Activated T-cell treated with anti-CD3 and anti-CD28 coated beads for 48 hours (primary cell): ENCODE measurements at regions not wholly inside any gene's neighbourhood (a gene's known extent, or its start where the extent isn't known, plus 50 kb on each side); places are given as distances from the start of the nearest gene placed in this dataset.
"Not testable (repeated sequence)": the region's sequence is repeated elsewhere in the genome, so short reads cannot be mapped to it uniquely, and the experiment has no call there.

Experiments
- DNase-seq: peaks from one replicate; pipeline ENCODE4 v3.0.0-alpha.2; 2020; ENCODE audit warnings: low read depth

DNA sequence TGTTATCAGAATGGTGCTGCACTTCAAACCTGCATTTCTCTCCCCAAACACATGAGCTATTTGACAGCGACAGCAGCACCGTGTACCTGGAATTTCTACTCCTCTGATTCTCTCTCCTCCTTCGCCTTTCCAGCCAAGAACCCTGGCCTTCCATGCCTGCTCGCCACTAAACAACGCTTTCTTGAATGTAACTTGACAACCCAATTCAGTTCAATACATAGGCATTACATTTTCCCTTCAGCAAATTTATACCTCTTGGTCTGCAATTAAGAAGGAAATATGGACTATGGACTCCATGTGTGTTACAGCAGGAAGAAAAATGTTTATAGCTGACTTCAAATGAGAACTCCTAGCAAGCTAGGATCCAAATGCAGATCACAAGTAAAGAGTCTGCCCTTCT lies 162.6 kb upstream of the AUTS2 start:
- no peak for DNase-seq

DNA sequence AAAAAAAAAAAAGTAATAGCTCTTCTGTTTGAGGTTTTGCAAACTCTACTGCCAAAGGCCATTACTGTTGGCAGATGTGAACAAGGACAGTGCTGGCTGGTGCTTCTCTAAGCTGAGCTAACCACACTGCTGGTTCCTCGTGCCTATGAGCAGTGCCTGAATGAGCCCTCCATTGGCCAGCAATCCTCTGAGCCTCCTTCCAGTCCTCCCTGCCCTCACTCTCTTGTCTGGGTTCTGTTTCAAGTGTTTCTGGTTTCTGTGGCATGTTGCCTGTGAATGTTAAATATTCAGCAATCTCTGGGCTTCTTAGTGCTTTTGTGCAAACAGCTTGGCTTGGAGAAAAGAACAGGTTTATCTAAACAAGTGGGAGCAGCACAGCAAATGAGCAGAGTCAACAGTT lies 161.3 kb upstream of the AUTS2 start:
- DNase-seq, result no peak

DNA sequence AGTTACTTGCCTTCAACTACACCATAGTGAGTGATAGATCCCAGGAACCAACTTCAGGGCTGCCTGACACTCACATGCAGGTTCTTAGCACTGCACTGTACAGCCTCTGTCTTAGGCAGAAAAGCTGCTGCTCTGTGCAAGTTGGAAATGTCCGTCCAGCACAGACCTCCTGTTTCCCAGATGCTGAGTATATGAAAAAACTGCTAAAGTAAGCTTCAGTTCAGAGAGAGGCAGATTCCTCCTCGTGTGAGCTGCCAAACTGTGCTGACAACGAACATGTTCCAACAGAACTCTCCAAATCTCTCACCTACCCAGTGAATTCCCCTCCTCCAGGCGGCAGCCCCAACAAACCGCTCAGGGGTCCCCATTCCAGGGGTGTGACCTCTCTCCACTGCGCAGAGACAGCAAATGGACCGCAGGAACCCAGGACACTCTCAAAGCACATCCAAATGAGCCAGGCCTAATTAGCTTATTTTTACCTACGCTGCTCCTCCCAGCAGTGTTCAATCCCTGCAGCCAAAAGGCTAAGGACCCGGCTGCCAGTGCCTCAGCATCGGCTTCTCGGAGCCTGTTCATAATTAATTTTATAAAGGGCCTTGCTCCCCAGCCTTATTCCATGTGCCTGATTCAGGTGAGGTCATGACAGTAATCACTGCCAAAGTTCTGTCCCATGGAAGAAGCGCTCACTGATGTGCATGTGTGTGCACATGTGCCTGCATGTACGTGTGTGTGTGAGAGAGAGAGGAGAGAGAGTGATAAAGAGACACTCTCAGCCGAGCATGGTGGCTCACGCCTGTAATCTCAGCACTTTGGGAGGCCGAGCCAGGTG lies 159.5 kb upstream of the AUTS2 start:
- DNase-seq, result no peak

DNA sequence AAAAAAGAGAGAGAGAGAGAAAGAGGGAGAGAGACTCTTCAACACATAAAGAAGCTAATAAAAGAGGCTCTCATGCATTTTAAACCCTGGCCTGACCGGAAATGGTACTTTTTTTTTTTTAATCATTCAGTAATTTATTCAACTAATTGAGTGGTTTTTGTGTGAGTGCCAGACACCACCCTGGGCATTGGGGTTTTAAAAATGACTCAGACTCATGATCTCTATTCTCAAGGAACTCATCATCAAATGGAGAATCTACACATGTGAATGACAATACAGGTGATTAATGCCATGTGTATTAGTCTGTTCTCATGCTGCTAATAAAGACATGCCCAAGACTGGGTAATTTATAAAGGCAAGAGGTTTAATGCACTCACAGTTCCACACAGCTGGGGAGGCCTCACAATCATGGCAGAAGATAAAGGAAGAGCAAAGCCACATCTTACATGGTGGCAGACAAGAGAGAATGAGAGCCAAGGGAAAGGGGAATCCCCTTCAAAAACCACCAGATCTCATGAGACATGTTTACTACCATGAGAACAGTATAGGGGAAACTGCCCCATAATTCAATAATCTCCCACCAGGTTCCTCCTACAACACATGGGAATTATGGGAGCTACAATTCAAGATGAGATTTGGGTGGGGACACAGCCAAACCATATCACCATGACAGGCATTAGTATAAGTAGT lies 158.5 kb upstream of the AUTS2 start:
- no peak for DNase-seq

DNA sequence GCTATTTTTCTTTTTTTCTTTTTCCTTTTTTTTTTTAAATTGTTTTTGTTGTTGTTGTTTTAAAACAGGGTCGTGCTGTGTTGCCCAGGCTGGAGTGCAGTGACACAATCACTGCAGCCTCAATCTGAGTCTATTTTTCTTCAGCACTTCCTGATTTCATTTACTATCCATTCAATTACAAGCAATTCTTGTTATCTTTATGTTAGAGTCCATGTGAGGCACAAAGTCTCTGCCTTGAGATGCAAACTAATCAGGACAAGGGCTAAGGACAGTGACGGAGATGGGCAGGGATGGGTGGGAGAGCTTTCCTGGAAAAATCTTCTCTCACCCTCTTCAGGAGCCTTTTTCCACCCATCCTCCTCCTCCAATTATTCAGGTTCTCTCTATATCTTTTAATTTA lies 157.3 kb upstream of the AUTS2 start:
- no peak for DNase-seq

DNA sequence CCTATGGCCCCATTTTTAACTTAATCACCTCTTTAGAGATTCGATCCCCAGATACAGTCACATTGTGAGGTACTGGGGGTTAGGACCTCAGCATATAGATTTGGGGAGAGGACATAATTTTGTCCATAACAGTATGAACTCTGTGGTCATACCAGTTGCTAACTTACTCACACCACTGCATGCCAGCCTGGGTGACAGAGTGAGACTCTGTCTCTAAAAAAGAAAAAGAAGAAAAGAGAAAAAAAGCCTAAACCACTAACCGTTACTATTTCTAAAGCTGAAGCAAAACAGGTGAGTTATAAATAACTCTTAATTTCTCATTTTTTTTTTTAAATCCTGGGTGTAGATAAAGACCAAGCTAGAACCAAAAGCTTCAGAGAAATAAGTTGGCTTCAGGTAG lies 155.1 kb upstream of the AUTS2 start:
- no peak for DNase-seq

DNA sequence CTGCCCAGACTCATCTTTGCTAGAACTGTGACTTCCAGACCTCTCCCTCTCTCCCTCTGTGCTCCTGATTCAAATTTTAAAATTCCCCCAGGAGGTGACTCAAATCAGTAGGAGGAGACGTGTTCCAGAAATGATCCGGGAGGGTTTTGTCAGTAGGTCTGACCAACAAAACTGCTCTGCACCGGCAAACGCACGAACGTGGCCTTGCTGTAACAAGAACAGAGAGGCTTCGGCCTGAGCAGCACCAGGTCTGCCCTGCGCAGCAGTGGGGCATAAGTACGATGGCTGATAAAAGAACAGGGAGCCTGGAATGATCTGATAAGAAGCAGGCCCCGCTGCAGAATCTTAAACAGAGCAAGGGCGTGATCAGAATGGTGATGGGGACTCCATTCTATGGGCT lies 152.7 kb upstream of the AUTS2 start:
- no peak for DNase-seq

DNA sequence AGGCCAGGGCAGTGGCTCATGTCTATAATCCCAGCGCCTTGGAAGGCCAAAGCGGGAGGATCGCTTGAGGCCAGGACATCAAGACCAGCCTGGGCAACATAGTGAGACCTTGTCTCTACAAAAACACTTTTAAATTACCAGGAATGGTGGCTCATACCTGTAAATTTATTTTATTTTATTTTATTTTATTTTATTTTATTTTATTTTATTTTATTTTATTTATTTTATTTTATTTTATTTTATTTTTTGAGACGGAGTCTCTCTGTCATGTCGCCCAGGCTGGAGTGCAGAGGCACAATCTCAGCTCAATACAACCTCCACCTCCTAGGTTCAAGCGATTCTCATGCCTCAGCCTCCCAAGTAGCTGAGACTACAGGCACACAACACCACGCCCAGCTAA lies 152.1 kb upstream of the AUTS2 start:
- DNase-seq, result not testable (repeated sequence)

DNA sequence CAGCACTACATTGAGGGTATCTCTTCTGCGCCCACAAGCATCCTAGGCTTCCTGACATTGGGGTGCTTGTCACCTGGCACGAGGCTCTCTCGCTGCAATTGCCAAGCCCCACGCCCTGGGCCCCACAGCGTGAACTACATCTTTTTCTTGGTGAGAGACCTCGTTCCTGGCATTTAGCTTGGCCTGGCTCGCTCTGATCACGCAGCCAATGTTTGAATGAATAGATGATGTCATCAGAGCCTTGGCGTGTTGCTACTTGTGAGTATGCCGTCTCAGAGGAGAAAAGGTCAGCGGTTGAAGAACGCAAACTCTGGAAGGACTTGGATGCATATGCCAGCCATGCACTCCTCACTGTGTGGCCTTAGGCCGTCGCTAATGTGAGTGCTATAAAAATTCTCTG lies 150.2 kb upstream of the AUTS2 start:
- no peak for DNase-seq

DNA sequence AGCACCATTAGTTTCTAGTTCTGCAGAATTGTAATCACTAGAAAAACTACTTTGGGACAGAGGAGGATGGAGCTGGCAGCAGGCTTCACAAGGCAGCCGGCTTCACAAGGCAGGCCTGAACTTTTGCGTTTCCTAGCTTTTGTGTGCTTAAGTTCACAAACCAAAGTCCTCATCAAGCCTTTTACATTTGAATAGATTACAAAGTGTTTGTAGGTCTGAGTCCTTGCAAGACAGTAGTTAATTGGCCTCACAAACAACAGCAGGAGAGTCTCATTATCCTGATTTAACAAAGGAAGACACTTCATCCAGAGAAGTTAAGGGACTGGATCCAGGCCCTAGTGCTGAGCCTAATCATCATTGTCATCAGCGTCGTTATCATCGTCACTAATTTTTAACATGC lies 147.8 kb upstream of the AUTS2 start:
- no peak for DNase-seq

DNA sequence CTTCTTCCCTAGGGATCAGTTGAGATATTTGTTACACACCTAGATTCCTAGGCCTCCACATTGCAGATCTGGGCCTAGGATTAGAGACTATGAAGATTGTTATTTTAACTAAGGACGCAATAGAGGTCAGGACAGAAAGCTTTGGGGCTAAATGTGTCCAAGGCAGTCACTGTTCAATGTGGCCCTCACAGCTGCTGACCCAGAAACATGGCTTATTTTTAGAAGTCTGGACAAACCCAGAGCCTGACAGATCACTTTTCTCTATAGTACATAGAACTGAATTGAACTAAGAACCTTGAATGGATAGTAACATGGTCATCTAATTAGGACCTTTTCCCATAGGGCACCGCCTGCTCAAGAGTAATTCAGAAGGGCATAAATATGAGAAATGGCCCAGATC lies 146.6 kb upstream of the AUTS2 start:
- DNase-seq, result no peak

DNA sequence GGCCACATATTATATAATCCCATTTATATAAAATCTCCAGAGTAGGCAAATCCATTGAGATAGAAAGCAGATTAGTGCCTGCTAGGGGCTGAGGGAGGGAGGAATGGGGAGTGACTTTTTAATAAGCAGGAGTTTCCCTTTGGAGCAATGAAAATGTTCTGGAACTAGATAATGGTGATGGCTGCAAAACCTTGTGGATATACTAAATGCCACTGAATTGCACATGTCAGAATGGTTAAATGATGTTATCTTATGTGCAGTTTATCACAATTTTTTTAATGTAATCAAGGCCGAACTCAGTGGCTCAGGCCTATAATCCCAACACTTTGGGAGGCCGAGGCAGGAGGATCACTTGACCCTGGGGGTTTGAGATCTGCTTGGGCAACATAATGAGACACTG lies 145.5 kb upstream of the AUTS2 start:
- no peak for DNase-seq

DNA sequence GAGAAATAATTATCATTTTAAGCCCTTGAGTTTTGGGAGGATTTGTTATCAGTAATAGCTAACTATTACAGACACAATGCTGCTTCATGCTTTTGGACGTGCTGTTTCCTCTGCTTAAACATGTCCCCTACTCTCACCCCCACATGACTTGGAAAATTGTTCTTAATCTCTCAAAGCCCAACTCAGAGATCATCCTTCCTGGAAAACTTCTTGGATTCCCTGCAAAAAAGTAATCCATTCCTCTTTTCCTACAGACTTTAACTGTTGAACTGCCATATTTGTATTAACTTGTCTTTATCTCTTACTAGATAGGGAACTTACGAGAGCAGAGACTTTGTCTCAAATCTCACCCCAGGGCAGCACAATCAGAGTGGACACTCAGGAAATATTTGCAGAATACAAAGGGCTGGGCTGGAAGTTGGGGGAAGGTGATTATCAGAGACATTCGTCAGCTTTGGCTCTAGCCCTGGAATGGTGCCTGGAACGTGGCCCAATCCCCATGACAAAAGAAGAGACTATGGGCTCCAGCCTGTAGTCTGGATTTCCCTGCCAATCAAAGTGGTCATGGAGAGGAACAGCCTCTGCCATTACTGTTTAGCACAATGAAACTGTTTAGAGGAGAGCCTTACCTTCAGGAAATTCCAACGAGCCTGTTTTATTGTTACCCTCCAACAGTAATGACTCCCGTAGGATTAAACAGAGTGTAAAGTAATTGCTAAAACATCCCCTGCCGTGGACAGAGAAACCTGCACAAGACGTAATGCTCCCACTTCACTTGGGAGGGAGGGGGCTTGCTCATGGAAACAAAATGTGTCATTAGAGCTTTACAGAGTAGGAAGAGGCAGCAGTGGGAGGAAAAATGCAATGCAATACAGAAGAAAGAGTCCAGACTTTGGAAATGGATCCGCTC lies 140.4 kb upstream of the AUTS2 start:
- no peak for DNase-seq

DNA sequence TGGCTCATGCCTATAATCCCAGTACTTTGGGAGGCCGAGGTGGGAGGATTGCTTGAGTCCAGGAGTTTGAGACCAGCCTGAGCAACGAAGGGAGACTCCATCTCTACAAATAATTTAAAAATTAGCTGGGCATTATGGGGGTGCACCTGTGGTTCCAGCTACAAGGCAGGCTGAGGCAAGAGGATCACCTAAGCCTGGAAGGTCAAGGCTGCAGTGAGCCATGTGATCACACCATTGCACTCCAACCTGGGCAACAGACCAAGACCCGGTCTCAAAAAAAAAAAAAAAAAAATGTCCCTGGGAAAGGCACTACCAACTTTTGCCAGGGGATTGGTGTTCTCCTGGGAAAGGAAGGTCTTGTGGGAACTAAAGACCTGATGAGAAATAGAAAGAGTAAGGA lies 134.2 kb upstream of the AUTS2 start:
- no peak for DNase-seq

DNA sequence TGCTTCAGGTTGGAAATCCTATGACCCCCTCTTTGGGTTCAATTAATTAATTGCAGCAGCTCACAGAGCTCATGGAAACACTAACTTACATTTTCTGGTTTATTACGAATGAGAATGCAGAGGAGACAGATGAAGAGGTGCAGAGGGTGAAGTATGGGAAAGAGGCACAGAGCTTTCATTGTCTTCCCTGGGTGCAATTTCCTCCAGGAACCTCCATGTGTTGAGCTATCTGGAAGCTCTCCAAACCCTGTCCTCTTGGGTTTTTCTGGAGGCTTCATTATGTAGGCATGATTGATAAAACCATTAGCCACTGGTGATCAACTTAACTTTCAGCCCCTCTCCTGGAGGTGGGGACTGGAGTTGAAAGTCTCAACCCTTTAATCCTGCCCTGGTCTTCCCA lies 133.0 kb upstream of the AUTS2 start:
- no peak for DNase-seq

DNA sequence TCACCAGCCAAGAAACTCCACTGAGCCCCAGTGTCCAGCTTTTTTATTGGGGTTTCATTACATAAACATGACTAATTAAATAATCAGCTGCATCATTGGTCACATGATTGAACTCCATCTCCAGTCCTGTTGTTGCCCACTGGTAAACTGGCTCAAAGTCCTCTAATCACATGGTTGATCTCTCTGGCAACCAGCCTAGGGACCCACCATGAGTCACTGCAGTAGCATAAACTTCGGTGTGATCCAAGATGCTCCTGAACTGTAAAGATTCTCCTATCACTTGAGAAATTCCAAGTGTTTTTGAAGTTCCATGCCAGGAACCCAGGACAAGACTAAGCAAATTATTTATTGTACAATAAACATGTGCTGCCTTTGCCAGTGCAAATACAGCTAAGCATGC lies 130.4 kb upstream of the AUTS2 start:
- no peak for DNase-seq

DNA sequence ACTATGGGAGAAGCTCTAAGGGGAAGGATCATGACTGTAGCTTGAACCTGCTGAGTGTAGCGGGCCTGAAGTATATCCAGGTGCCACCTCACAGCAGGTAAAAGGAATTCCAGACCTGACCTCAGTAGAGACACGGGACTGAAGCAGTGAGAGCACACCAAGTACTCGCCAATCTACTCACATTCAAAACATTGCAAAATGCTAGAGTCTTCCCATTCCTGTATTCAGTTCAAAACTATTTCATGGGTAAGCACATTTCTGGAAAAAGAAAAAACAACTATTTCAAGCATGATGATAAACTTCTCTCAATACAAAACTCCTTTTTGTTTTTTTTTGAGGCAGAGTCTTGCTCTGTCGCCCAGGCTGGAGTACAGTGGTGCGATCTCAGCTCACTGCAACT lies 121.9 kb upstream of the AUTS2 start:
- no peak for DNase-seq

DNA sequence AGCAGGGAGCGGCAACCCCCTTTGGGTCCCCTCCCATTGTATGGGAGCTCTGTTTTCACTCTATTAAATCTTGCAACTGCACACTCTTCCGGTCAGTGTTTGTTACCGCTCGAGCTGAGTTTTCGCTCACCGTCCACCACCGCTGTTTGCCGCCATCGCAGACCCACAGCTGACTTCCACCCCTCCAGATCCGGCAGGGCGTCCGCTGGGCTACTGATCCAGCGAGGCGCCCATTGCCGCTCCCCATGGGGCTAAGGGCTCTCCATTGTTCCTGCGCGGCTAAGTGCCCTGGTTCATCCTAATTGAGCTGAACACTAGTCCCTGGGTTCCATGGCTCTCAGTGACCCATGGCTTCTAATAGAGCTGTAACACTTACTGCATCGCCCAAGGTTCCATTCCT lies 115.6 kb upstream of the AUTS2 start:
- DNase-seq, result no peak

DNA sequence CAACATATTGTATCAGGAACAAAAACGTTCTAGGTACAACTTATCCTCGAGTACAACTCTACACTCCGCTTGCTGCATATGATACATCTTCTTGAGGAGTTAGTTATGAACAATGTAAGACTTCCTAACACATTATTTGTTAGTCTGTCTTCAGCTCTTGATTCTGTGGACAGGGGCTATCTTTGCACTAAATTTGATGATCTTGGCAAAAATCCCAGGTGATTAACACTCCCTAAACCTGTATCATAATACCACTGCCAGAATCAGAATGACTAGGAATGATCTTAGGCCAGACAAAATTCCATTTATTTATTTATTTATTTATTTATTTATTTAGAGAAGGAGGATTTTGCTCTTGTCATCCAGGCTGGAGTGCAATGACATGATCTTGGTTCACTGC lies 108.7 kb upstream of the AUTS2 start:
- no peak for DNase-seq

DNA sequence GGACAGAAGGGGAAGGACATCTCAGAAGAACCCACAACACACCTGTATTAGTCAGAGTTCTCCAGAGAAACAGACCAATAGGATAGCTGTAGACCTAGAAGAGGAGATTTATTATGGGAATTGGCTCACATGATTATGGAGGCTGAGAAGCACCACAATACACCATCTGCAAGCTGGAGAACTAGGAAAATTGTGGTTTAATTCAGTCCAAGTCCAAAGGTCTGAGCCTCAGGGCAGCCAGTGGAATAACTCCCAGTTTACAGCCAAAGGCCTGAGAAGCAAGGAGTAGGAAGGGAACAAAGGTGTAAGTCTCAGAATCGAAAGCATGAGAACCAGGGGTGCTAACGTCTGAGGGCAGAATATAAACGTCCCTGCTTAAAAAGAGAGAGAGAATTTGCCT lies 99.6 kb upstream of the AUTS2 start:
- no peak for DNase-seq

DNA sequence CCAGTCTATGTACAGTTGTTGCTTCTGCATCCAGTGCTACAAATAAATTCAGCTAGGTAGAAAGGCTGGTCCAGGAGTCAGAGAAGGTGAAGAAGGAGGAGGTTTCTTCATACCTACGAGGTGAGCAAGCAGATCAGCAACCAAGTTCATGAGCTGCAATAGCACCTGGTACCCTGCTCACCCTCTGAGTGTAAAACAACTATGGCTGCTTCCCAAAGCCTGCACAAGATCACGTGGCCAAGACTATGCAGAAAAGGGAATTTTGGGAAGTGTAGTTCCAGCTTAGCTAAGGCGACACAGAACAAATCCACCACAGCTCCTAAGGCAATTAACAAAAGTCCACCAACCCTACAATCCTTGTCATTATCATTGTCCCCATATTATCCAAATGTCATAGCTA lies 95.9 kb upstream of the AUTS2 start:
- DNase-seq, result no peak

DNA sequence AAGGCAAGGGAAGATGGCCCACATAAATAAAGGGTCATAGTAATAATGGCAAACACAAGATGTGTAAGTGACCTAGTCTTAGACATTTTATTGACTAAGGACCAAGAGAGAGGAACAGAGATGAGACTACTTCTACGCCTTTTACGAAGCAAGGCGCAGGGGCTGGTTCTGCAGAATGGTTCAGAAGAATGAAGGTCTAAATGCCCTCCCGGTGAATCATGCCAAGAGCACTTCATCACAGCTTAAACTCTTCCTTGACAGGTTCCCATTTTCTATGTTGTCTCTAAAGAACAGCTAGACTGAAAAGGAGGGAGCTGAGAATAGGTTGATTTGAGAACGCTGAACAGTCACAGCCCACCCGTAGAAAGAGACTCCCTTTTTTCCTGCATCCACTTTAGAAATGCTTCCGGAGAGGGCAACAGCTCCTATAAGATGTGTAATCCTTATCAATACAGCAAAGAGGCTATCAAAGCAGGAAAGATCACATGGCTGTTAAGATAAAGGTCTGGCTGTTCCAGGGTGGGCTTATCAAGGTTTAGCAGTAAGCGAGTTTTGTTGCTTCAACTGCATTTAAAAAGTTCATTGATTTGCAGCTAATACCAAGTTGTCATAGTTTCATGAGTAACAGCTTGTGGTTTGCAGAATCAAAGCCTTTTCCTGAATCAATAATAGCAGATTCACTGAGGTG lies 93.4 kb upstream of the AUTS2 start:
- no peak for DNase-seq
